Parathyroid adenoma (tissue), 2 donors: ENCODE measurements at regions not wholly inside any gene's neighbourhood (a gene's known extent, or its start where the extent isn't known, plus 50 kb on each side); places are given as distances from the start of the nearest gene placed in this dataset.

Experiments
- H2AFZ ChIP-seq: fragments of 300-600 bp; sonication (generic); one replicate; pipeline ENCODE4 v1.7.0; 2017; ENCODE audit warnings: antibody characterized with exemption, mild to moderate bottlenecking
- H3K27ac ChIP-seq: fragments of 300-600 bp; sonication (generic); one replicate; pipeline ENCODE4 v1.7.0; 2017
- H3K27me3 ChIP-seq: fragments of 300-600 bp; sonication (generic); one replicate; pipeline ENCODE4 v1.7.0; 2017; ENCODE audit warnings: low read length; ENCODE audit not compliant: control insufficient read depth, insufficient read depth
- H3K36me3 ChIP-seq: fragments of 300-600 bp; sonication (generic); one replicate; pipeline ENCODE4 v1.7.0; 2017; ENCODE audit warnings: low read length; ENCODE audit not compliant: control insufficient read depth, insufficient read depth
- H3K4me1 ChIP-seq: fragments of 300-600 bp; sonication (generic); one replicate; pipeline ENCODE4 v1.7.0; 2017; ENCODE audit warnings: control low read depth
- H3K4me2 ChIP-seq: fragments of 300-600 bp; sonication (generic); one replicate; pipeline ENCODE4 v1.7.0; 2017; ENCODE audit warnings: low read length
- H3K4me3 ChIP-seq: fragments of 300-600 bp; sonication (generic); one replicate; pipeline ENCODE4 v1.7.0; 2017; ENCODE audit warnings: low read depth, low read length
- H3K79me2 ChIP-seq: fragments of 300-600 bp; sonication (generic); one replicate; pipeline ENCODE4 v1.7.0; 2017; ENCODE audit warnings: control low read depth
- H3K9ac ChIP-seq: fragments of 300-600 bp; sonication (generic); one replicate; pipeline ENCODE4 v1.7.0; 2017; ENCODE audit warnings: mild to moderate bottlenecking
- H3K9me3 ChIP-seq: fragments of 300-600 bp; sonication (generic); one replicate; pipeline ENCODE4 v1.7.0; 2017; ENCODE audit warnings: low read length; ENCODE audit not compliant: control insufficient read depth
- TF ChIP-seq, protein P1 (sequence below): fragments of 300-600 bp; sonication (generic); IDR thresholded peaks from one replicate; pipeline ENCODE4 v1.7.0; 2017; ENCODE audit warnings: antibody characterized with exemption, mild to moderate bottlenecking
- donor health status: primary hyperparathyroidism.

DNA sequence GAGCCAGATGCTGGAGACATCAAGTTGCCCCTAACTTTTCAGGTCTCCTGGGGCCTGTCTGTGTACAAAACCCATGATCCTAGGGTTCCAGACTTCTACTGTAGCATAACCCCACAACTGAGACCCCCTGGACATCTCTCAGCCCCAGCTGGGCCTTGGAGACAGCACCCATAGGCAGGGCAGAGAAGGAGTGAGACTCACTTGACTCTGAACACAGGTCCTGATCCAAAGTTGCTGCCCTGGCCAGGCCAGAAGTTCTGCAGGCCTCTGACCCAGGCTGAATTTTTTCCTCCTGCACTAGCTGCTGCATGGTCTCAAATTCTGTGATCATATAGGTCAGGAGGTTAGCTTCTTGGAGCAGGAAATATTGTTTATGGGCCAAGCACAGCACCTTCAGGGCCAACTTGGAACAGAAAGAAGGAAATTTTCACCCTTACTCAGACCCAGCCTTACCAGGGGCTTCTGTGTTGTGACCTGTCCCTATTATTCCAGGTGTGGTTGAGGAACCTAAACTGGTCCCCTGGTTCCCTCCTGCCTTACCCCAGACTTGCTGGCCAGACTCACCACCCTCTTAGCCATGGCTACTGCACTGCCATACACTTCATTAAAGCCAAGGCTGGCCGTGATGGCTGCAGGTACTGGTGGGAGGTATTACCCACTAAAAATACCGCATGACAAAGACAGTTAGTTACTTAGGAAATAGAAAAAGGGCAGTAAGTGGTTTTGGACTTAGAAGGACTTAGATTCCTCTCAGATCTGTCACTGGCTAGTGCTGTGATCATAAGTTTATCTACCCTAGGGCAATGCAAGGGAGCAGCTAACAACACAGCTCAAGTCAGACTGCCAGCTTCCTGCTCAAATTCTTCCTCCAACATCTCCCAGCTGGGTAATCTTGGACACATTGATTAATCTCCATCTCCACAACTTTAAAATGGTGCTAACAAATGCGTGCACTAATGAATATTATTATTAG, 2180.1 kb downstream of the TP53TG3F start:
- TF ChIP-seq, protein P1, sequence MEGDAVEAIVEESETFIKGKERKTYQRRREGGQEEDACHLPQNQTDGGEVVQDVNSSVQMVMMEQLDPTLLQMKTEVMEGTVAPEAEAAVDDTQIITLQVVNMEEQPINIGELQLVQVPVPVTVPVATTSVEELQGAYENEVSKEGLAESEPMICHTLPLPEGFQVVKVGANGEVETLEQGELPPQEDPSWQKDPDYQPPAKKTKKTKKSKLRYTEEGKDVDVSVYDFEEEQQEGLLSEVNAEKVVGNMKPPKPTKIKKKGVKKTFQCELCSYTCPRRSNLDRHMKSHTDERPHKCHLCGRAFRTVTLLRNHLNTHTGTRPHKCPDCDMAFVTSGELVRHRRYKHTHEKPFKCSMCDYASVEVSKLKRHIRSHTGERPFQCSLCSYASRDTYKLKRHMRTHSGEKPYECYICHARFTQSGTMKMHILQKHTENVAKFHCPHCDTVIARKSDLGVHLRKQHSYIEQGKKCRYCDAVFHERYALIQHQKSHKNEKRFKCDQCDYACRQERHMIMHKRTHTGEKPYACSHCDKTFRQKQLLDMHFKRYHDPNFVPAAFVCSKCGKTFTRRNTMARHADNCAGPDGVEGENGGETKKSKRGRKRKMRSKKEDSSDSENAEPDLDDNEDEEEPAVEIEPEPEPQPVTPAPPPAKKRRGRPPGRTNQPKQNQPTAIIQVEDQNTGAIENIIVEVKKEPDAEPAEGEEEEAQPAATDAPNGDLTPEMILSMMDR, result no peak
- no peak overlapping the region for H3K9ac ChIP-seq

GRCh38 chr16:35642322-35642835, 2183.0 kb downstream of the TP53TG3F start:
- Histone ChIP-seq H3K4me2 (no peak overlapping the region), H3K36me3 (no peaks in the 10 kb centered on the region), H3K4me3 (no peak overlapping the region), H2AFZ (no peak overlapping the region), H3K27me3 (no peaks in the 10 kb centered on the region), H3K4me1 (no peaks in the 10 kb centered on the region), H3K79me2 (no peaks in the 10 kb centered on the region), H3K27ac (no peak overlapping the region), H3K9me3 (no peaks in the 10 kb centered on the region), H3K9ac (no peak overlapping the region)
- TF ChIP-seq, protein P1, result no peak

More for the DNA sequence above, 2180.1 kb downstream of the TP53TG3F start:
- Histone ChIP-seq H2AFZ (no peak overlapping the region), H3K79me2 (no peaks in the 10 kb centered on the region), H3K4me1 (no peaks in the 10 kb centered on the region), H3K4me3 (no peak overlapping the region), H3K36me3 (no peaks in the 10 kb centered on the region), H3K4me2 (no peak overlapping the region), H3K27me3 (no peaks in the 10 kb centered on the region), H3K9me3 (no peaks in the 10 kb centered on the region), H3K27ac (no peak overlapping the region)

DNA sequence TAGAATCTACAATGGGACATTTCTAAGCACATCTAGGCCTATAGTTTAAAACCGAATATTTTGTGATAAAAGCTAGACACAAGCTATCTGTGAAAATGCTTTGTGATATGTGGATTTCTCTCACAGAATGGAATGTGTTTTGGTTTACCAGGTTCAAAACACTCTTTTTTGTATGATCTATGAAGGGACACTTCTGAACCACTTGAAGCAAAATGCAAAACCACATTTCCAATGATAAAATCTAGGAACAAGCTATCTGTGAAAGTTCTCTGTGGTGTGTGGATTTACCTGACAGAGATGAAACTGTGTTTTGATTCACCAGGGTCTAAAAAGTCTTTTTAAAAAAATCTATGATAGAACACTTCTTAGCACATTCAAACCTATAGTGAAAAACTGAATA, 2192.4 kb downstream of the TP53TG3F start:
- TF ChIP-seq, protein P1, result no peak
- Histone ChIP-seq H3K4me3 (no peak overlapping the region), H3K36me3 (no peaks in the 10 kb centered on the region), H3K9ac (no peak overlapping the region), H3K9me3 (no peaks in the 10 kb centered on the region), H3K79me2 (no peaks in the 10 kb centered on the region), H3K27ac (no peak overlapping the region), H3K27me3 (no peaks in the 10 kb centered on the region), H3K4me2 (no peak overlapping the region), H3K4me1 (no peaks in the 10 kb centered on the region), H2AFZ (no peak overlapping the region)

GRCh38 chr16:35664091-35664693, 2204.8 kb downstream of the TP53TG3F start:
- no peaks in the 10 kb centered on the region for H3K27me3 ChIP-seq
- no peak overlapping the region for H2AFZ ChIP-seq
- H3K4me1 ChIP-seq, result no peaks in the 10 kb centered on the region
- H3K9ac ChIP-seq, result no peak overlapping the region
- no peak overlapping the region for H3K27ac ChIP-seq
- H3K4me2 ChIP-seq, result no peak overlapping the region
- H3K79me2 ChIP-seq, result no peaks in the 10 kb centered on the region
- peaks cover 3% of the 10 kb centered on the region for H3K9me3 ChIP-seq
- TF ChIP-seq, protein P1, result no peak
- H3K4me3 ChIP-seq, result no peak overlapping the region
- H3K36me3 ChIP-seq, result no peaks in the 10 kb centered on the region
